Lower leg skin (tissue), 3 donors: ENCODE measurements at regions not wholly inside any gene's neighbourhood (a gene's known extent, or its start where the extent isn't known, plus 50 kb on each side); places are given as distances from the start of the nearest gene placed in this dataset.

Experiments
- POLR2A ChIP-seq, 2 donors: fragments of 450-650 bp; IDR thresholded peaks; one replicate each; pipeline ENCODE4 v1.6.1; 2016 to 2017; ENCODE audit warnings: antibody characterized with exemption in 2 of 2, mild to moderate bottlenecking in 1 of 2, moderate library complexity in 1 of 2
- TF ChIP-seq, protein P1 (sequence below), 3 donors: fragments of 450-650 bp; IDR thresholded peaks; one replicate each; pipeline ENCODE4 v1.5.1; 2016; ENCODE audit warnings: antibody characterized with exemption in 3 of 3, mild to moderate bottlenecking in 3 of 3, moderate library complexity in 2 of 3

DNA sequence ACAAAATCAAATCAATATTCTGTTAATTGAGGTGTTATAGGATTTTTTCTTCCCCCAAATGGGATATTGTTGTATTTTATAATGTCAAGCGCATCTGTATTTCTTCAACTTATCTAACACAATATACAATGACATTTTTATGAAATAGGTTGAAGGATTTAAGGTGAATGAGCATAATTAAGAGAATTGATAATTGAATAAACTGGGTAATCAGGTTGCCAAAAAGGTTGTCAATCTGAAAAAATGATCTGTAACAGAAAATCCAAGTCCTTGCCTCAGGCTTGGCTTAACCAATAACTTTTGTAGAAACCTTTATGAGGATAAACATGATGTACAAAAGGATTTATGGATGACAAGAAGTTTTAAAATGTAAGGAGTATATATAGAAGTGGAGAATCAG is 1101.7 kb upstream of the EYS start:
- TF ChIP-seq, protein P1, sequence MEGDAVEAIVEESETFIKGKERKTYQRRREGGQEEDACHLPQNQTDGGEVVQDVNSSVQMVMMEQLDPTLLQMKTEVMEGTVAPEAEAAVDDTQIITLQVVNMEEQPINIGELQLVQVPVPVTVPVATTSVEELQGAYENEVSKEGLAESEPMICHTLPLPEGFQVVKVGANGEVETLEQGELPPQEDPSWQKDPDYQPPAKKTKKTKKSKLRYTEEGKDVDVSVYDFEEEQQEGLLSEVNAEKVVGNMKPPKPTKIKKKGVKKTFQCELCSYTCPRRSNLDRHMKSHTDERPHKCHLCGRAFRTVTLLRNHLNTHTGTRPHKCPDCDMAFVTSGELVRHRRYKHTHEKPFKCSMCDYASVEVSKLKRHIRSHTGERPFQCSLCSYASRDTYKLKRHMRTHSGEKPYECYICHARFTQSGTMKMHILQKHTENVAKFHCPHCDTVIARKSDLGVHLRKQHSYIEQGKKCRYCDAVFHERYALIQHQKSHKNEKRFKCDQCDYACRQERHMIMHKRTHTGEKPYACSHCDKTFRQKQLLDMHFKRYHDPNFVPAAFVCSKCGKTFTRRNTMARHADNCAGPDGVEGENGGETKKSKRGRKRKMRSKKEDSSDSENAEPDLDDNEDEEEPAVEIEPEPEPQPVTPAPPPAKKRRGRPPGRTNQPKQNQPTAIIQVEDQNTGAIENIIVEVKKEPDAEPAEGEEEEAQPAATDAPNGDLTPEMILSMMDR (IDR thresholded peaks at IDR 0.05), result no peak
- TF ChIP-seq POLR2A (IDR thresholded peaks at IDR 0.05), result no peak
